Sigmoid colon (tissue), 4 donors: ENCODE measurements at regions not wholly inside any gene's neighbourhood (a gene's known extent, or its start where the extent isn't known, plus 50 kb on each side); places are given as distances from the start of the nearest gene placed in this dataset.
"Not testable (repeated sequence)": the region's sequence is repeated elsewhere in the genome, so short reads cannot be mapped to it uniquely, and the experiment has no call there.

Source experiments
- CTCF ChIP-seq, 4 experiments: fragments of 450-650 bp in 3 of 4; fragments of 200-600 bp in 1 of 4; IDR thresholded peaks; one replicate each; pipeline ENCODE4 v1.5.1; 2016 to 2019; ENCODE audit warnings: antibody characterized with exemption in 4 of 4, mild to moderate bottlenecking in 3 of 4, moderate library complexity in 2 of 4
- EP300 ChIP-seq, 4 donors: sonication (generic); formaldehyde crosslinking; IDR thresholded peaks; one replicate each; pipeline ENCODE4 v1.6.1; 2017; ENCODE audit warnings: antibody characterized with exemption in 4 of 4
- POLR2A ChIP-seq, 2 donors: fragments of 450-650 bp; IDR thresholded peaks; one replicate each; pipeline ENCODE4 v1.6.1; 2016; ENCODE audit warnings: antibody characterized with exemption in 2 of 2, mild to moderate bottlenecking in 2 of 2, moderate library complexity in 2 of 2

- TF ChIP-seq POLR2A, CTCF, EP300 (IDR thresholded peaks at IDR 0.05): not testable (repeated sequence)
Measured at GRCh38 chr13:24581578-24581977, 69.0 kb upstream of the PARP4 start.
